ENCODE measurements at regions not wholly inside any gene's neighbourhood (a gene's known extent, or its start where the extent isn't known, plus 50 kb on each side); places are given as distances from the start of the nearest gene placed in this dataset.

- TF ChIP-seq JUND (CRISPR knock-in tag; IDR thresholded peaks at IDR 0.05) (no peak), DNMT3B (CRISPR knock-in tag; conservative IDR thresholded peaks at IDR 0.05) (no peak), ZNF30 (CRISPR knock-in tag; IDR thresholded peaks at IDR 0.05) (no peak), ZNF275 (CRISPR knock-in tag; IDR thresholded peaks at IDR 0.05; ENCODE audit: borderline replicate concordance) (no peak), ARNT (IDR thresholded peaks at IDR 0.05) (no peak), GATAD1 (CRISPR knock-in tag; IDR thresholded peaks at IDR 0.05) (no peak), MED1 (CRISPR knock-in tag; IDR thresholded peaks at IDR 0.05) (no peak)
Observed at GRCh38 chr1:174090471-174090870, 68.3 kb upstream of the RC3H1 start (continued).

GRCh38 chr1:174080819-174081218 is 58.7 kb upstream of the RC3H1 start:
- CTCF ChIA-PET (ENCODE audit: low intra/inter-chr PET ratio, low total read pairs) = no interaction called here
- no peak for ATAC-seq
- TF ChIP-seq ZNF256 (CRISPR knock-in tag; conservative IDR thresholded peaks at IDR 0.05) (no peak), PHB2 (IDR thresholded peaks at IDR 0.05; ENCODE audit: partially characterized antibody) (no peak), ZNF687 (CRISPR knock-in tag; IDR thresholded peaks at IDR 0.05) (no peak), CBFB (CRISPR knock-in tag; IDR thresholded peaks at IDR 0.05) (no peak), ZNF274 (CRISPR knock-in tag; IDR thresholded peaks at IDR 0.05) (no peak), ZNF33B (CRISPR knock-in tag; IDR thresholded peaks at IDR 0.05) (no peak), ARID4A (CRISPR knock-in tag; IDR thresholded peaks at IDR 0.05; ENCODE audit: borderline replicate concordance) (no peak), ZNF546 (CRISPR knock-in tag; conservative IDR thresholded peaks at IDR 0.05) (no peak), ZNF160 (CRISPR knock-in tag; IDR thresholded peaks at IDR 0.05) (no peak), ZNF879 (CRISPR knock-in tag; IDR thresholded peaks at IDR 0.05) (no peak)

More at GRCh38 chr1:174080819-174081218, 58.7 kb upstream of the RC3H1 start:
- WGBS (ENCODE audit: low lambda C conversion rate) = 4% methylated on average over 1 of the region's 1 CpG
- H3K27me3 ChIP-seq (ENCODE audit: control insufficient read depth in 1 of 2, insufficient read depth in 2 of 2, low read length in 2 of 2) = no peaks in the 10 kb centered on the region
- no peak overlapping the region for H3K4me2 ChIP-seq (ENCODE audit: low read depth, low read length)
- FAIRE-seq (no peak), DNase-seq (ENCODE audit: low spot score) (no peak)
- H2AFZ ChIP-seq (ENCODE audit: low read length) = no peak overlapping the region
- POLR2A ChIA-PET = no interaction called here
- no peaks in the 10 kb centered on the region for H4K20me1 ChIP-seq (ENCODE audit: insufficient read depth, low read length)
- no TSS peak for BruUV-seq (replicated peaks)
- H3K4me3 ChIP-seq (replicated peaks in 1 of 3; ENCODE audit: insufficient read depth in 1 of 3, low read depth in 2 of 3, low read length in 3 of 3) = no peak overlapping the region
- no peak overlapping the region for H3K27ac ChIP-seq (ENCODE audit: extremely low read length, insufficient read depth, low read length)
- in situ Hi-C loops (cut with HindIII; ENCODE audit: extremely low pct_ligation_motif_present, low pct_unique_long_range_greater_than_20kb) (no loop called here), intact Hi-C loops (cut with micrococcal nuclease; ENCODE audit: unreplicated experiment) (no loop called here)
- H3K9me3 ChIP-seq (ENCODE audit: low read length) = no peaks in the 10 kb centered on the region
- no peaks in the 10 kb centered on the region for H3K79me2 ChIP-seq (ENCODE audit: insufficient read depth, low read length)
- H3K4me1 ChIP-seq (ENCODE audit: insufficient read depth, low read length) = 0 out of 2 replicates have a peak, but pooled peaks cover 14% of the 10 kb centered on the region
- no peak overlapping the region for H3K9ac ChIP-seq (ENCODE audit: insufficient read depth, low read depth, low read length)
- no peaks in the 10 kb centered on the region for H3K36me3 ChIP-seq (replicated peaks in 1 of 2; ENCODE audit: control insufficient read depth in 1 of 2, insufficient read depth in 2 of 2, low read length in 2 of 2)

Measured in HepG2 (cell line).